NOMO-1 treated with DMSO at 0.1 percent for 48 hours (cell line): ENCODE measurements at regions not wholly inside any gene's neighbourhood (a gene's known extent, or its start where the extent isn't known, plus 50 kb on each side); places are given as distances from the start of the nearest gene placed in this dataset.
A peak's percentile ranks its signal among the peaks of the same experiment; 100 is the strongest.

Experiments used
- DNase-seq: peaks from one replicate; lab custom pipeline; 2025; ENCODE audit not compliant: unreplicated experiment; lab: John Stamatoyannopoulos, UW

DNA sequence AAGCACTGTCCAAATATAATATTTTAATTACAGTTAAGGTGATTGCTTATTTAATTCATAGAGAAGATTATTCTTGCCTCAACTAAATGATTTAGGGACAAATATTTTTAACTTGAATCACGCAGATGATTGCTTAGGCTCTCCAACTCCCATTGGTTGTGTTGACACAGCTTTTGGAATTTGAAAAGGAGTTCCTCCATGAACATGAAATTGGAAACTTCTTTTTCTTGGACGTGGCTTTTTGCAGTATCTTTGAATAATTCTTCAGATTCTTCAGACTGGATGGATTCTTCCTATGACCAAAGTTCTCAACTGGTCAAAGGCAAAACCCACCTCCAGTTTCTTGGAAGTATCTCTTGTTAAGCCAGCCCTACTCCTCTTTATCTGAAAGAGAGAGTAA is 456.4 kb upstream of the KLF4 start:
- no peak for DNase-seq

DNA sequence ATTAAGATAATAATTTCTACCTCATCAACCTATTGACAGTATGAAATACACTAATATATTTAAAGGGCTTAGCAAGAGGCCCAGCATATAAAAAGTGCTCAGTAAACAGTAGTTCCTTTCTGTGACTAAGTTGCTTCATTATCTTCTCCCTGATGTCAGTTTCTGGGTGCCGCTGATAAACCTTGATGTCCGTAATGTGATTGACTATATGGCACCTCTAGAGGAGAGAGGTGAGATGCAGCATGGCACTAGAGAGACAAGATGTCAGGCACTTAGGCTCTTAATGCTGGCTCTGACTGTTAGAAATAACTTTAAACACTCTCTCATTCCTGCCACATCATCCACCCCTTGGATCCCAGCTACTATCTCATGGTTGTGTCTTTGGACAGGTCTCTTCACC is 455.9 kb upstream of the KLF4 start:
- DNase-seq, result no peak

DNA sequence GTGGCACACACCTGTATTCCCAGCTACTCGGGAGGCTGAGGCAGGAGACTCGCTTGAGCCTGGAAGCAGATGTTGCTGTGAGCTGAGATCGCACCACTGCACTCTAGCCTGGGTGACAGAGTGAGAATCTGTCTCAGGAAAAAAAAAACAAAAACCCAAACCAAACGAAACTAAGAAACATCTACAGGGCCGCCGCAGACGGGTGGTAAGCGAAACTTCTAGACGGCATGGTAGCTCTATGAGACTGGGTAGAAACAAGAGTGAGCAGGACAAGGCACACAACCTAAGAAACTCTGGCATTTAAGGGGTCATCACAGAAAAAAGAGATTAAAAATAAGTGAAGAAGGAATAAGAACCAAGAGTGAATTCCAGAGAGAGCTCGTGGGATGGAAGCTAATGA is 454.8 kb upstream of the KLF4 start:
- DNase-seq, result no peak

DNA sequence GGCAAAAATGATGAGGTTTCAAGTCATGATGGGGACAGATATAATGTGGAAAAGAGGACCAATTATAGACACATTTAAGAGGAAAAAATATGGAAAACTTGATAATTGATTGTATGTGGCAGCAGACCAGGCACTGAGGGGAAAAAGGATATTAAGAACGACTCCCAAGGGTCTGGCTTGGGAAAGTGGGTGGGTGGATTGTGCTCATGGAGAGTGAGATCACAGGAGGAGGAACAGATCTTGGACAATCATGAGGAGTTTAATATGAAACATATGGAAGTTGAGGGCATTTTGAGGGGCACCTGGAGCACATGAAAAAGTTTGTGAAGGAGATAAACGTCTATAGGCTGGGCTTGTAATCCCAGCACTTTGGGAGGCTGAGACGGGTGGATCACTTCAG is 454.3 kb upstream of the KLF4 start:
- DNase-seq, result no peak

DNA sequence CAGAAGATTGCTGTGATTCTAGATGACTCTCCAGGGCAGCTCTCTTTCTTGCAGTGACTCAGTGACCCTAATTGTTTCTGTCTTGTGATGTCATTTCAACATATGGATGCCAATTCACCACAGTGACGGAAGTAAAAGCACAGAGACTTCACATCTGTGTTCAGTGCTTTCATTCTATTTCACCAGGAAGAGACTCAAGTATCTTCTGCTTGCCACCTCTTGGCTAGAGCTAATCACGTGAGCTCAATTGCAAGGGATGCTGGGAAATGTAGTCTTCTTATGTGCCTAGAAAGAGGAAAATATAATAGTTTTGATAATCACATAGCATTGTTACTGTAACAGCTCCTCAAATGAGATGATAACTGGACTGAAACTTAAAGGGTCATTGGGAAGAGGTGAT is 453.3 kb upstream of the KLF4 start:
- DNase-seq, result no peak

DNA sequence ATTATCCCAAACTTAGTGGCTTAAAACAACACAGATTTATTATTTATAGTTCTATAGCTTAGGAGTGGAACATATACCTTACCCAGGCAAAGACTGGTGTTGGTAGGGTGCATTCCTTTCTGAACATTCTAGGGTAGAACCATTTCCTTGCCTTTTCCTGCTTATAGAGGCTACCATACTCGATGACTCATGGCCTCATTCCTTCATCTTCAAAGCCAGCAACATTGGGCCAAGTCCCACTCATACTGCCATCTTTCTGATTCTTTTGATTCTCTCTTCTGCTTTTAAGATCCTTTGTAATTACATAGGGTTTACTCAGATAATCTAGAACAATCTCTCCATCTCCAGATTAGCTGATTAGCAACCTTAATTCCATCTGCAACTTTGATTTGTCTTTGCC is 452.7 kb upstream of the KLF4 start:
- DNase-seq, result no peak

DNA sequence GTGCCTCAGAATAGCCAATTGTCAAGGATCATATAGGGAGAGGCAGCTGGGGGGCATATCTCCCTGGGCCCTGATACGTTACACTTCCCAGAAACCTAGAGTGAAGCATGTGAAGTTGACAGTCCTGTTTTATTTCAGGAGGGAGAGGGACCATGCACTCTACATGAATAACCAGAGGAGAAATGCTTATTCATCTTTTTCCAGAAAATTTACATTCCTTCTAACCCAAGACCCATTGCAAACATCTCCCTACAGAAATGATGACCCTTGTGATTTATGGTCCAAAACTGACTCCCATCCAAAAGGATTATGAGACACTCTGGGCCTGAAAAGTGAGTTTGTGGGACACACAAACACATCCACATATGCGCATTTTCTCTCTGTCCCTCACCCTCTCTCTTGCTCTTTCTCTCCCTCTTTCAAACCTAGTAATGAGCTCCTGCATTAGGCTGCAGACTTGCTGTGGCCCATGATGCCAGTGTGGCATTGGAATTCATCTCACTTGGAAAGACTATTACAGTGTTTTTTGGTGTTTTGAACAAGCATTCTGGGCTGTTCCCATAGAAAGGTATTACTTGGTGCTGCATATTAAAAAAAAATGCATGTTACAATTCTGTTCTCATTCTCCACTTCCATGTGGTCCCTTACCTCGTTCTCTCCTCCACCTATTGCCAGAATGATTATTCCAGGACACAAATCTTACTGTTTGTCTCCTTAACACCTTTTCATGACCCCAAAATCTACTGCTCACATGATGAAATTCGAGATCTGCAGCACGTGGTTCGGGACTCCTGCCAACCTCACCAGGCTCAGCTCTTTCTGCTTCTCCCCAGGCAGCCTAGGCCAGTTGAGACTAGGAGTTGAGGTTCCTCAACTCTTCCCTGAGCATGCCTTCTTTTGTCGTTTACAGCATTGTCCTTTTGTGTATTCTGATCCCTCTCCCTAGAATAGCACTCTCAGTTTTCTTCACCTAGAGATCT is 451.3 kb upstream of the KLF4 start:
- DNase-seq, result no peak

DNA sequence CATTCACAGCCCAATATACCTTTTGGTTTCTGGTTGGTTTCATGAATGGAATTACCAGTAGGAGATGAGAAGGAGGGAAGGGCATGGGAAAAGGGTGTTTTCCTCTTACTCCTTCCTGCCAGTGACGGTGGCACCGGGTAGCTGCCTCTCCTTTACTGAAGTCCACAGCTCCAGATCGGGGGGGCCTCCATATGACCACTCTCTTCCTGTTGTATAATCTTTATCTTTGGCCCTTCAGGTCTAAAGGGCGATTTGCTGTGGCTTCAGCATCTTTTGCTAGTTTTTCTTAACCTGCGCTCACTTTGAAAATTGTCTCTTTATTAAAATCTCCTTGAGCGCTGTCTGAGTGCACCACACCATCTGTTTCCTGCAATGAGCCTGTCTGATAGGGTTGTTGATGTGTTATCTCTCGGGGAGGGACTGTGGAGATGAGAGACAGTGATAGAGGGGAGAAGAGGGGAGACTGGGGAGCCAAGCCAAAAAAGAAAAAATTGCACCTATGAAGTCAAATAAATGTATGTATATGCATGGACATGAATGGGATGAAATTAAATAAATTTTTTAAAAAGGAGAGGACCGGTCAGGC is 449.3 kb upstream of the KLF4 start:
- DNase-seq, result no peak

DNA sequence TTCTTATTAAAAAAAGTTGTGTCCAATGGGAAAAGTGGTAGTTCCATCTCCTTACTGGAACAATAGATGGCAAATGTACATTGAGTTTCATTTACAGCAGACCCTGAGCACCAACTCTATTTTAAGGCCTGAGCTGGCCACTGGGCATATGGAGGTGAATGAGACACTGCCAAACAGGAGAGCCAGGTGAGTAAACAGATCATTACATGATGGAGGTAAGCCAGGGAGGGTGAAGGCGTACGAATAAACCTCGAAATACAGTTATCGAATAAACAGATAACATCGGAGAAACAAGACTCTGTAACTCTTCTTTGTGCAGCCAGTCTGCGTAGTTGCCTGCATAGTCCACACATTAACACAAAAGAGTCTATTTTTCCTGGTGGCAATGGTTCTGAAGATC is 446.4 kb upstream of the KLF4 start:
- DNase-seq, result no peak

DNA sequence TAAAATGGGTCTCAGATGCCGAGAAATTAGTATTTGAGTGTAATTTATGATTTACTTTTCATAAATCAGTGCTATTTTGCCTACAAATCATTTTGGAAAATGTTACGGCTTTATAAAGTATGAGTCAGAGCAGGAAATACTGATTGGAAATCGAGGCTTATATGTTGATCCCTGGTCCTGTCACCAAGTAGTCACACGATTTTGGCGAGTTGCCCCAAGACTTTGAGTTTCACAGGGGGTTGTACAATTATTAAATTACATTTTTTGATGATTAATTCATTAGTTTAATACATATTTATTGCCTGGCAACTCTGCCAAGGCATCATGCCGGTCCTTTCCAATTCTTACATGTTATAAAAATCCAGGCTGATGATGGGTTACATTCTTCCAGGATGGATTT is 443.9 kb upstream of the KLF4 start:
- no peak for DNase-seq

DNA sequence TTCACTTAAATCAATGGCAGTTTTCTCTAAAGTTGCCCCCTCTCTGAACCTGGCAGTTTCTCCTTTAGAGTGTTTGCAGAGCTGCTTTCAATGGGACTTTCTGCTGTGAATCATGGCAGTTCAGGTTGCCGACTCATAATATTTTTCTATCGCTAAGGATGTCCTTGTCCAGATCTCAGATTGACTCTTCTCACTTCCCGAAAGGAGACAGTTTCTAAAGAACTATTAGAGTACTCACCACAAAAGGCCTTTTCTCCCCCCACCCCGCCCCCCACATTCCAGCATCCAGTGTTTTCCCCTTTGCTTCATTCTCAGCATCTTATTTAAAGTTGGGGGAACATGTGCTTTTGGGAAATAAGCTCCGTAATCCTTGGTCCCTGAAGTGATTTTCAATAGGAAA is 443.5 kb upstream of the KLF4 start:
- DNase-seq, result no peak

DNA sequence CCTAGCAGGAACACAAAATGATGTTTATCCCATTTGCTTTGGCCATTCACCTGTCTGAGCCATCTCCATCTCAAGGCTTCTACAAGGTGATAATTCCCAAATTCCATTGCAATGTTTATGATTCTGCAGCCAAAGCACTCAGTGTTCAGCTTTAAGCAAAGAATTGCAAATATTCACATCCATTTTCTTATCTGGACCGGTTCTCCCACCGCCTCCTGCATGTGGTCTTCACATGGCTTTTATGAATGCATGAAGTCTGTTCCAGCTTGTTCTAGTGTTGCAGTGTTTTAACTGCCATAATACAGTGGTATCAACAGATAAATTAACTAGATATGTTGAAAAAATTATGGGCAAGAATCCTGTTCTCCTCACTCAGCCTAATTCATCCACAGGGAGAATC is 443.0 kb upstream of the KLF4 start:
- no peak for DNase-seq

DNA sequence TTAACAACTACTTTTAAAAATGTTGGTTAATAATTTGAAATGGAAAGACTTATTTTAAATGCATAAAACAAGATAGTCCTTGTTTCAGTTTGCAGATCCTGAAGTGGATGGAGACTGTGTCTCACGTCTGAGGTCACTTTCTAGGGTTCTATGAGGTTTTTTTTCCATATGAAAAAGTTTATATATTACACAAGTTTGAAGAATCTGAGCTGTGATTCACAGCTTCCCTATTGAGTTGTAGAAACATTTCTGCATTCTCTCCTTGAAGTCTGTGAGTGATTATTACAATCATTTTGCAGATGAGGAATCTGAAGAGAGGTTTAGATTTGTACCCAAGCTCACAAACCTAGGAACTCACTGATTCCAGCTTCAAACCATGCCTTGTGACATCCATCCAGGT is 442.5 kb upstream of the KLF4 start:
- peak; percentile 54 for DNase-seq

DNA sequence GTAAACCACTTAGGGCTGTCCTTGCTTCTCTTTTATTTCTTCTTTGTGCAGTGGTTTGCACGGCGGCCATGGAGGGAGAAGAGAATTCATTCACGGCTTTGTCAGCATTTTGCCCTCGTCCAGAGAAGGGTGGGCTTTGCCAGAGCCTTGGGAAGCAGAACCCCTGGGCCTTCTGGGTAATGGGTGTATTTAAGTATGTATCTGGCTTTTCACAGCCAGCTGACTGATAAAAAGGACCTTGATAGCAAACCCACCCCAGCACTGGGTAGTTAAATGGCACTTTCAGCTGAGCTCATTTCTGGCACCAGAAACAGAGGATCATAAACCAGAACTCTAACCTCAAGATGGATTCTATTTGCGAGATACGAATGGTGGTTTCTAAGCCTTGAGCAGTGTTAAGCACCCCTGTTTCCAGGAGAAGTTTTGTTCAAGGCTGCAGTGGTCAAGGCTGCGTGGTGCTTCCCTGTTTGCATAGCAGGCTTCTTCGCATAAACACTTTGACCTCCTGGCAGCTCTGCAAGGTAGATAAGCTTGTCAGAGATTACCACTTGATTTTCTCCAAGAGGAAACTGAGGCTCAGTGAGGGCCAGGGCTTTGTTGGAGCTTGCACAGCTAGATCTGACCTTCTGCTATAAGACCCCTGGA is 441.6 kb upstream of the KLF4 start:
- DNase-seq, result no peak

DNA sequence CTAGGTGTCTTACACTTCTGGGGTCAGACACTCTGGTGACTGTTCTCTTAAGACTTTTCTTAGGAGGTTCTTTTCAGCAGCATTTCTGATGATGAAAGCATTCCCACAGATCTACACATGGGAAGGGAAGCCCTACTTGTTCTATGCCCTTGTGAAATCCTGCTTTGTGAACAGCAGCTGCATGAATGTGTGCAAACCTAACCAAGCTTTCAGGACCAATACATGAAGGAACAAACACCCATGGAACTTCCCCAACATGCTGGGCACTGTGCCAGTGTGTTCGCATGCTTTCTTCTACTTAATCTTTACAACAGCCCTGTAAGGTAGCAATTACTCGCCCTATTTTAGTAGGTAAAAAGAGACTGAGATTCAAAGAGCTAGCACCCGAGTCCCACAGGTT is 439.9 kb upstream of the KLF4 start:
- DNase-seq, result peak; percentile 49

DNA sequence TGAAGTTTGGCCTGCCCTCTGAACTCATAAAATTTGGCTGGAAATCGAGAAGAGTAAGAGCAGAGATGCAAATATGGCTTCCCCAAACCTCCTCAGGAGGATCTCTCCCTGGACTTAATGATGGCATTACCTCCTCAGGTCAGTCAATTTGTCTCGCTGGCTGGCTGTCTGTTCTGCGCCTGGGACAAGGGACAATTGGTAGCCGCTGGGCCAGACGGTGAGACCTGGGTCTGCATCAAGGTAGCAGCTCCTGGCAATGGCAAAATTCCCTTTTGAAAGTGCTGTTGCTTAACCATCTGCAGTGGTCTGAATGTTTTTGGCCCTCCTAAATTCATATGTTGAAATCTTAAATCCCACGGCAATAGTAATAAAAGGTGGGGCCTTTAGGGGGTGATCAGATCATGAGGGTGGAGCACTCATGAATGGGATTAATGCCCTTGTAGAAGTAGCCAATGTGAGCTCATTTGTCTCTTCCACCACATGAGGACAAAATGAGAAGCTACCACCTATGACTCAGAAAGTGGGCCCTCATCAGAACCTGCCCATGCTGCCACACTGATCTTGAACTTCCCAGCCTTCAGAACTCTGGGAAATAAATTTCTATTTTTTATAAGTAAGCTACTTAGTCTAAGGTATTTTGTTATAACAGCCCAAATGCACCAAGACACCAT is 439.3 kb upstream of the KLF4 start:
- DNase-seq, result no peak

DNA sequence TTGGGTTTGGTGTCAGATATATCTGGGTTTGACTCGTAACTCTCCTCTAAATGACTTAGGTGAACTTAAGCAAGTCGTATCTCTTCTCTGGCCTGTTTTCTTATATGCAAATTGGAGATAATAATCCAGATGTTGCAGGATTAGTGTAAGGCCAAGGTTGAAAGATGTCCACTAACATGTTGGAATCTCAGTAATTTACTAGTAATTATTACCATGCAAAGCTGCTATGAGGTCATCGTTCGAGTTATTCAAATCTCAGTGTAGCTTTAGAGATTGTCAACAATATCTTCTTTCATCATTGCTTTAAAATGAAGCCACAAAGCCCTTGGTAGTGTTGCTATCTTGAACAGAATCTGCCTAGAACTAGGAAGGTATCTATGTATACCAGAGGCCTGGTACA is 437.7 kb upstream of the KLF4 start:
- DNase-seq, result no peak

DNA sequence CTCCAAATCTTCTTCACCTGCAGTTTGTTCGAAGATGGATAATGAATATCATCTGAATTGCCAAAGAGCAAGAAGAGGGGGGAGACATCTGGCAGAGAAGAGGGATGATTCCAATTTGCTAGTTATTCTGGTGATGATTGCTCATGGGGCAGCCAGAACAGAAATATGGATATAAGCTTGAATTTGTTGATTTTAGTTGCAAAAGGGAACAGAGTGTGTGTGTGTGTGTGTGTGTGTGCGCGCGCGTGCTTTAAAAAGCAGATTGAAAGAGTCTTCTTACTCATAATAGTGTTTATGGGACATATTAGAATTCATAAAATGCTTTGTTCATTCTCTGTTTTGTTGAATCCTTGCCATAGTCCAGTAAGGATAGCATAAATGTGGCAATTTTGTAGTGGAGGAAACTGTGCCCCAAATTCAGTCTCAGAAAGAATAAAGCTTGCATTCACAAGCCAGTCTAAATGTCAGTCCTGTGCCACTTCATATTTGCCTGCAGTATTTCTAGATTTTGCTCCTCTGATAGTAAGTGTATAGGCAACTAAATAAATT is 436.3 kb upstream of the KLF4 start:
- no peak for DNase-seq

DNA sequence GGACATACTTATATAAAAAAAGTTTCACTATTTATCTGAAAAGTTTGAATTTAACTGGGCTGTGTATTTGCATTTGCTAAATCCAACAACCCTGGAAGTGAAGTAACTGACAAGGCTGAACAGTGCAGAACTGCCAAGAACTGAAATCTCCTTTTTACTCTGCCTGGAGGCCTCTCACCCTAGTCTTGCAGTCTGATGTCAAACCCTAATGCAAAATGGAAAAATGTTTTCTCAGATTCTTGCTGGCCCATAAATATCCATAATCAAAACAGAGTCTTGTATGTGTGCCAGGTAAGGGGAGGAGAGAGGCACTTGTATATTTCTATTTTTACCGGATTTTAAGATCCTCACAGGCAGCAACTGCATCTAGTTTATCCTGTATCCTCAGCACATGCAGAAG is 432.7 kb upstream of the KLF4 start:
- no peak for DNase-seq

DNA sequence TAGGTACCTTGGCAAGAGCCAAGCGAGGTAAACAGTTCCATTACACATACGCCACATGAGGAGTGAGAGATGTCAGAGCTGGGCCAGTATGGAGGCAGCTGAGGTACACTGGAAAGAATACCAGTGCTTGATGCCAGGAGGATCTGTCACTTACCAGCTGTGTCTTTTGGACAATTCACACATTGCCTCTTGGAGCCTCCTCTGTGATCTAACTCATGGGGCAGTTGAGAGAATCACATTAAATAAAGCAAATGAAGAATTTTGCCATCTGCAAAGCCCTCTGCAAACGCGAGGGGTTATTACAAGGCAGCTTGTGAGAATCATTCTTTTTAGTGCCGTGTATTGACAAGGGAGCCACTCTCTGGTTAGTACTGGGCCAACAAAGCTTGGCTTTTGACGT is 429.7 kb upstream of the KLF4 start:
- no peak for DNase-seq

DNA sequence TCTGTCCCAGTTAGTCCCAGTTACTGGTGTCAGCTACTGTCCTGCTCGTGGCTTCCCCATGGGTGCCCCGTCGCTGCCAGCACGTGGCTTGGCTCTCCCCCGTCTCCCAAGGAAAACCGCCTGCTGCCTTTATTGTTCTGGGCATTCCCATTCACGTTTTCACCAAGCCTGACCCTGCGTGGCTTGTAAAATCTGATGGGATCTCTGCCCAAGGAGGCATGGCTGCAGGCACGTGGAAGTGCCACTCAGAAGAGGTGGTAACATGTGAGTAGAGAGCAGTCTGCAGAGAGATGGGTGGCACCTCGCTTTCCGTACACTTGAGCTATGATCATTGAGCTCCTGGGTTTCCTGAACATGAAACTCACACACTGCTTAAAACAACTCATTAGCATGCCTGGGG is 429.2 kb upstream of the KLF4 start:
- no peak for DNase-seq
